ENCODE measurements at regions not wholly inside any gene's neighbourhood (a gene's known extent, or its start where the extent isn't known, plus 50 kb on each side); places are given as distances from the start of the nearest gene placed in this dataset.

DNA sequence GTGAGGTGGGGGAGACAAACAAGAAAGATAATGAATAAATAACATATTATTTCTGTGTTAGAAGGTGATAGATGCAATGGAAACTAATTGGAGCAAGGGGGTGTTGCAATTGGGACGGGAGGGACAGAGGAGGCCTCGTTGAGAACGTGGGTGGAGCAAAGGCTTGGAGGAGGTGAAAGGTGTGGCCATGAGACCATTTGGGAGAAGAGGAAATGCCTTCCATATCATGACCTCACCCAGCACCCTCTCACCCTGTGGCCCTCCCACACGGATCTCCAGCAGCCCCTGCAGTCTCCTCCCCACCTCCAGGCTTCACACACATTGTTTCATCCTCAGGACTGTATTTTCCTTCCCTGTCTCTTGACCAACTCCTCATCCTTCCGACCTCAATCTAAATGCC, 85.3 kb upstream of the ARHGAP29 start (continued):
- TF ChIP-seq, protein P1, sequence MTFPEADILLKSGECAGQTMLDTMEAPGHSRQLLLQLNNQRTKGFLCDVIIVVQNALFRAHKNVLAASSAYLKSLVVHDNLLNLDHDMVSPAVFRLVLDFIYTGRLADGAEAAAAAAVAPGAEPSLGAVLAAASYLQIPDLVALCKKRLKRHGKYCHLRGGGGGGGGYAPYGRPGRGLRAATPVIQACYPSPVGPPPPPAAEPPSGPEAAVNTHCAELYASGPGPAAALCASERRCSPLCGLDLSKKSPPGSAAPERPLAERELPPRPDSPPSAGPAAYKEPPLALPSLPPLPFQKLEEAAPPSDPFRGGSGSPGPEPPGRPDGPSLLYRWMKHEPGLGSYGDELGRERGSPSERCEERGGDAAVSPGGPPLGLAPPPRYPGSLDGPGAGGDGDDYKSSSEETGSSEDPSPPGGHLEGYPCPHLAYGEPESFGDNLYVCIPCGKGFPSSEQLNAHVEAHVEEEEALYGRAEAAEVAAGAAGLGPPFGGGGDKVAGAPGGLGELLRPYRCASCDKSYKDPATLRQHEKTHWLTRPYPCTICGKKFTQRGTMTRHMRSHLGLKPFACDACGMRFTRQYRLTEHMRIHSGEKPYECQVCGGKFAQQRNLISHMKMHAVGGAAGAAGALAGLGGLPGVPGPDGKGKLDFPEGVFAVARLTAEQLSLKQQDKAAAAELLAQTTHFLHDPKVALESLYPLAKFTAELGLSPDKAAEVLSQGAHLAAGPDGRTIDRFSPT (tag by site-specific recombination; IDR thresholded peaks at IDR 0.05), result peak; percentile 33; the same call in 1 of the 2 replicates
- TF ChIP-seq KLF1 (tag by site-specific recombination; IDR thresholded peaks at IDR 0.05) (peak; percentile 55), ZFHX2 (tag by site-specific recombination; conservative IDR thresholded peaks at IDR 0.05) (peak; percentile 93), ZNF174 (tag by site-specific recombination; IDR thresholded peaks at IDR 0.05) (no peak), GLIS2 (tag by site-specific recombination; IDR thresholded peaks at IDR 0.05) (0 out of 2 replicates have a peak, but pooled peaks have one; percentile 43), SP3 (tag by site-specific recombination; IDR thresholded peaks at IDR 0.05) (peak; percentile 61), ZXDB (tag by site-specific recombination; IDR thresholded peaks at IDR 0.05) (0 out of 2 replicates have a peak, but pooled peaks have one; percentile 36), ZNF76 (tag by site-specific recombination; IDR thresholded peaks at IDR 0.05; ENCODE audit: borderline replicate concordance, low read depth) (no peak), ZNF843 (tag by site-specific recombination; IDR thresholded peaks at IDR 0.05) (no peak), SP7 (tag by site-specific recombination; IDR thresholded peaks at IDR 0.05) (0 out of 2 replicates have a peak, but pooled peaks have one; percentile 16)
- TF ChIP-seq, protein P2, sequence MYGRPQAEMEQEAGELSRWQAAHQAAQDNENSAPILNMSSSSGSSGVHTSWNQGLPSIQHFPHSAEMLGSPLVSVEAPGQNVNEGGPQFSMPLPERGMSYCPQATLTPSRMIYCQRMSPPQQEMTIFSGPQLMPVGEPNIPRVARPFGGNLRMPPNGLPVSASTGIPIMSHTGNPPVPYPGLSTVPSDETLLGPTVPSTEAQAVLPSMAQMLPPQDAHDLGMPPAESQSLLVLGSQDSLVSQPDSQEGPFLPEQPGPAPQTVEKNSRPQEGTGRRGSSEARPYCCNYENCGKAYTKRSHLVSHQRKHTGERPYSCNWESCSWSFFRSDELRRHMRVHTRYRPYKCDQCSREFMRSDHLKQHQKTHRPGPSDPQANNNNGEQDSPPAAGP (tag by site-specific recombination; IDR thresholded peaks at IDR 0.05), result peak; percentile 73
- TF ChIP-seq, protein P3, sequence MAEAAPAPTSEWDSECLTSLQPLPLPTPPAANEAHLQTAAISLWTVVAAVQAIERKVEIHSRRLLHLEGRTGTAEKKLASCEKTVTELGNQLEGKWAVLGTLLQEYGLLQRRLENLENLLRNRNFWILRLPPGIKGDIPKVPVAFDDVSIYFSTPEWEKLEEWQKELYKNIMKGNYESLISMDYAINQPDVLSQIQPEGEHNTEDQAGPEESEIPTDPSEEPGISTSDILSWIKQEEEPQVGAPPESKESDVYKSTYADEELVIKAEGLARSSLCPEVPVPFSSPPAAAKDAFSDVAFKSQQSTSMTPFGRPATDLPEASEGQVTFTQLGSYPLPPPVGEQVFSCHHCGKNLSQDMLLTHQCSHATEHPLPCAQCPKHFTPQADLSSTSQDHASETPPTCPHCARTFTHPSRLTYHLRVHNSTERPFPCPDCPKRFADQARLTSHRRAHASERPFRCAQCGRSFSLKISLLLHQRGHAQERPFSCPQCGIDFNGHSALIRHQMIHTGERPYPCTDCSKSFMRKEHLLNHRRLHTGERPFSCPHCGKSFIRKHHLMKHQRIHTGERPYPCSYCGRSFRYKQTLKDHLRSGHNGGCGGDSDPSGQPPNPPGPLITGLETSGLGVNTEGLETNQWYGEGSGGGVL (tag by site-specific recombination; IDR thresholded peaks at IDR 0.05), result peak; percentile 21; the same call in 1 of the 2 replicates

DNA sequence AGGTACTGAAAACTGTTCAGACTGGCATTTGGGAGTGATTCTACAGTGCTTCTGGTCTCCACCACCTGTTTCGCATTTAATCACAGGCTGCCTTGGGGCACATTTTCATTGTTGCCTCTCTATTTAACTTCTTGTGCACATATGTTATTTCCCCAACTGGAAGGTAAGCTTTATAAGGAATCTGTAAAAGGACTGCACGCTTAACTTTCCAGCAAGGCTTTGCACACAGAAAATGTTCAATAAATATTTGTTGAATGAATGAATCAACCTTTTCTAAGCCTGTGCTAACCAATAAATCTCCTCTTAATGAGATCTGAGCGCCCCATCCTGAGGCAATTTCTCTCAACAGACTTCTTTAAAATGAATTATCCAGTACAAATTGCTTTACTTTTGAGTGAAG, 84.3 kb upstream of the ARHGAP29 start:
- POLR2A ChIA-PET, result no interaction called here
- no peak for TF ChIP-seq KLF10 (tag by site-specific recombination; IDR thresholded peaks at IDR 0.05)
- no peak for TF ChIP-seq ZNF404 (tag by site-specific recombination; IDR thresholded peaks at IDR 0.05)
- TF ChIP-seq, protein P2 (tag by site-specific recombination; IDR thresholded peaks at IDR 0.05), result no peak
- TF ChIP-seq ZNF157 (tag by site-specific recombination; IDR thresholded peaks at IDR 0.05), result no peak
- no peak for TF ChIP-seq ZNF202 (tag by site-specific recombination; IDR thresholded peaks at IDR 0.05; ENCODE audit: borderline replicate concordance)
- 0 out of 2 replicates have a peak, but pooled peaks have one; percentile 12 for TF ChIP-seq SCRT2 (tag by site-specific recombination; IDR thresholded peaks at IDR 0.05)
- TF ChIP-seq ZNF776 (tag by site-specific recombination; IDR thresholded peaks at IDR 0.05; ENCODE audit: borderline replicate concordance), result no peak
- TF ChIP-seq, protein P4, sequence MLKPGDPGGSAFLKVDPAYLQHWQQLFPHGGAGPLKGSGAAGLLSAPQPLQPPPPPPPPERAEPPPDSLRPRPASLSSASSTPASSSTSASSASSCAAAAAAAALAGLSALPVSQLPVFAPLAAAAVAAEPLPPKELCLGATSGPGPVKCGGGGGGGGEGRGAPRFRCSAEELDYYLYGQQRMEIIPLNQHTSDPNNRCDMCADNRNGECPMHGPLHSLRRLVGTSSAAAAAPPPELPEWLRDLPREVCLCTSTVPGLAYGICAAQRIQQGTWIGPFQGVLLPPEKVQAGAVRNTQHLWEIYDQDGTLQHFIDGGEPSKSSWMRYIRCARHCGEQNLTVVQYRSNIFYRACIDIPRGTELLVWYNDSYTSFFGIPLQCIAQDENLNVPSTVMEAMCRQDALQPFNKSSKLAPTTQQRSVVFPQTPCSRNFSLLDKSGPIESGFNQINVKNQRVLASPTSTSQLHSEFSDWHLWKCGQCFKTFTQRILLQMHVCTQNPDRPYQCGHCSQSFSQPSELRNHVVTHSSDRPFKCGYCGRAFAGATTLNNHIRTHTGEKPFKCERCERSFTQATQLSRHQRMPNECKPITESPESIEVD (tag by site-specific recombination; IDR thresholded peaks at IDR 0.05), result peak; percentile 74
- TF ChIP-seq, protein P5, sequence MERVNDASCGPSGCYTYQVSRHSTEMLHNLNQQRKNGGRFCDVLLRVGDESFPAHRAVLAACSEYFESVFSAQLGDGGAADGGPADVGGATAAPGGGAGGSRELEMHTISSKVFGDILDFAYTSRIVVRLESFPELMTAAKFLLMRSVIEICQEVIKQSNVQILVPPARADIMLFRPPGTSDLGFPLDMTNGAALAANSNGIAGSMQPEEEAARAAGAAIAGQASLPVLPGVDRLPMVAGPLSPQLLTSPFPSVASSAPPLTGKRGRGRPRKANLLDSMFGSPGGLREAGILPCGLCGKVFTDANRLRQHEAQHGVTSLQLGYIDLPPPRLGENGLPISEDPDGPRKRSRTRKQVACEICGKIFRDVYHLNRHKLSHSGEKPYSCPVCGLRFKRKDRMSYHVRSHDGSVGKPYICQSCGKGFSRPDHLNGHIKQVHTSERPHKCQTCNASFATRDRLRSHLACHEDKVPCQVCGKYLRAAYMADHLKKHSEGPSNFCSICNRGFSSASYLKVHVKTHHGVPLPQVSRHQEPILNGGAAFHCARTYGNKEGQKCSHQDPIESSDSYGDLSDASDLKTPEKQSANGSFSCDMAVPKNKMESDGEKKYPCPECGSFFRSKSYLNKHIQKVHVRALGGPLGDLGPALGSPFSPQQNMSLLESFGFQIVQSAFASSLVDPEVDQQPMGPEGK (tag by site-specific recombination; IDR thresholded peaks at IDR 0.05), result no peak
- TF ChIP-seq, protein P6, sequence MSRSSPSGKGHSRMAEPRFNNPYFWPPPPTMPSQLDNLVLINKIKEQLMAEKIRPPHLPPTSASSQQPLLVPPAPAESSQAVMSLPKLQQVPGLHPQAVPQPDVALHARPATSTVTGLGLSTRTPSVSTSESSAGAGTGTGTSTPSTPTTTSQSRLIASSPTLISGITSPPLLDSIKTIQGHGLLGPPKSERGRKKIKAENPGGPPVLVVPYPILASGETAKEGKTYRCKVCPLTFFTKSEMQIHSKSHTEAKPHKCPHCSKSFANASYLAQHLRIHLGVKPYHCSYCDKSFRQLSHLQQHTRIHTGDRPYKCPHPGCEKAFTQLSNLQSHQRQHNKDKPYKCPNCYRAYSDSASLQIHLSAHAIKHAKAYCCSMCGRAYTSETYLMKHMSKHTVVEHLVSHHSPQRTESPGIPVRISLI (tag by site-specific recombination; IDR thresholded peaks at IDR 0.05), result no peak
- TF ChIP-seq, protein P7, sequence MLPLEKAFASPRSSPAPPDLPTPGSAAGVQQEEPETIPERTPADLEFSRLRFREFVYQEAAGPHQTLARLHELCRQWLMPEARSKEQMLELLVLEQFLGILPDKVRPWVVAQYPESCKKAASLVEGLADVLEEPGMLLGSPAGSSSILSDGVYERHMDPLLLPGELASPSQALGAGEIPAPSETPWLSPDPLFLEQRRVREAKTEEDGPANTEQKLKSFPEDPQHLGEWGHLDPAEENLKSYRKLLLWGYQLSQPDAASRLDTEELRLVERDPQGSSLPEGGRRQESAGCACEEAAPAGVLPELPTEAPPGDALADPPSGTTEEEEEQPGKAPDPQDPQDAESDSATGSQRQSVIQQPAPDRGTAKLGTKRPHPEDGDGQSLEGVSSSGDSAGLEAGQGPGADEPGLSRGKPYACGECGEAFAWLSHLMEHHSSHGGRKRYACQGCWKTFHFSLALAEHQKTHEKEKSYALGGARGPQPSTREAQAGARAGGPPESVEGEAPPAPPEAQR (tag by site-specific recombination; IDR thresholded peaks at IDR 0.05), result no peak
- peaks cover 27% of the 10 kb centered on the region for H3K4me1 ChIP-seq (ENCODE audit: control insufficient read depth, insufficient read depth, low read length)
- H3K36me3 ChIP-seq (ENCODE audit: control insufficient read depth in 2 of 2, insufficient read depth in 1 of 2, low read length in 2 of 2), result no peaks in the 10 kb centered on the region
- no peak overlapping the region for H3K4me3 ChIP-seq (ENCODE audit: low read depth, low read length)
- H3K9me3 ChIP-seq (ENCODE audit: control insufficient read depth, insufficient read depth, low read depth, low read length), result no peaks in the 10 kb centered on the region
- CTCF ChIA-PET, result no interaction called here
- no peak overlapping the region for H3K27ac ChIP-seq (ENCODE audit: extremely low read depth, low read depth, low read length)

All from HEK293 (cell line).